ENCODE measurements at regions not wholly inside any gene's neighbourhood (a gene's known extent, or its start where the extent isn't known, plus 50 kb on each side); places are given as distances from the start of the nearest gene placed in this dataset.

- no peak for TF ChIP-seq NFIC (IDR thresholded peaks at IDR 0.05)
- no peak for TF ChIP-seq EP300 (IDR thresholded peaks at IDR 0.05; ENCODE audit: borderline replicate concordance)
- no peak for TF ChIP-seq USF1 (IDR thresholded peaks at IDR 0.05)
- no peak for TF ChIP-seq CREB1 (IDR thresholded peaks at IDR 0.05; ENCODE audit: low read depth)
- TF ChIP-seq TCF12 (IDR thresholded peaks at IDR 0.05; ENCODE audit: low read depth), result no peak
- no peak for TF ChIP-seq YY1 (IDR thresholded peaks at IDR 0.05; ENCODE audit: low read depth)
- no peak for TF ChIP-seq EGR1 (IDR thresholded peaks at IDR 0.05)
Measured at GRCh38 chr20:7389216-7389615, 551.0 kb downstream of the HAO1 start.

- no peak for TF ChIP-seq RAD21 (IDR thresholded peaks at IDR 0.05; ENCODE audit: low read depth)
- no peak for TF ChIP-seq TEAD4 (IDR thresholded peaks at IDR 0.05)
- TF ChIP-seq NFIC (IDR thresholded peaks at IDR 0.05), result no peak
- TF ChIP-seq TCF12 (IDR thresholded peaks at IDR 0.05; ENCODE audit: low read depth), result no peak
- TF ChIP-seq USF1 (IDR thresholded peaks at IDR 0.05), result no peak
- TF ChIP-seq TAF1 (IDR thresholded peaks at IDR 0.05; ENCODE audit: low read depth), result no peak
- TF ChIP-seq FOXM1 (IDR thresholded peaks at IDR 0.05; ENCODE audit: borderline replicate concordance, low read depth), result no peak
- no peak for TF ChIP-seq EP300 (IDR thresholded peaks at IDR 0.05; ENCODE audit: borderline replicate concordance)
- TF ChIP-seq CEBPB (IDR thresholded peaks at IDR 0.05), result no peak
- TF ChIP-seq ZBTB7A (IDR thresholded peaks at IDR 0.05; ENCODE audit: low read depth), result no peak
- no peak for TF ChIP-seq REST (IDR thresholded peaks at IDR 0.05; ENCODE audit: low read depth)
Measured at GRCh38 chr20:7392542-7393206, 547.6 kb downstream of the HAO1 start.

- no peak for TF ChIP-seq USF1 (IDR thresholded peaks at IDR 0.05)
Measured at GRCh38 chr20:7399114-7399513, 541.1 kb downstream of the HAO1 start.

- TF ChIP-seq NFIC (IDR thresholded peaks at IDR 0.05) (no peak), REST (IDR thresholded peaks at IDR 0.05; ENCODE audit: low read depth) (no peak), MAX (IDR thresholded peaks at IDR 0.05) (no peak), TAF1 (IDR thresholded peaks at IDR 0.05; ENCODE audit: low read depth) (no peak), YY1 (IDR thresholded peaks at IDR 0.05; ENCODE audit: low read depth) (no peak), ZBTB7A (IDR thresholded peaks at IDR 0.05; ENCODE audit: low read depth) (no peak), CEBPB (IDR thresholded peaks at IDR 0.05) (no peak), TCF12 (IDR thresholded peaks at IDR 0.05; ENCODE audit: low read depth) (no peak), FOXM1 (IDR thresholded peaks at IDR 0.05; ENCODE audit: borderline replicate concordance, low read depth) (no peak), EP300 (IDR thresholded peaks at IDR 0.05; ENCODE audit: borderline replicate concordance) (no peak), CREB1 (IDR thresholded peaks at IDR 0.05; ENCODE audit: low read depth) (no peak), USF1 (IDR thresholded peaks at IDR 0.05) (no peak), TEAD4 (IDR thresholded peaks at IDR 0.05) (no peak), RAD21 (IDR thresholded peaks at IDR 0.05; ENCODE audit: low read depth) (no peak), EGR1 (IDR thresholded peaks at IDR 0.05) (no peak)
Measured at GRCh38 chr20:7399575-7399974, 540.7 kb downstream of the HAO1 start.

- TF ChIP-seq USF1 (IDR thresholded peaks at IDR 0.05), result no peak
- no peak for TF ChIP-seq CREB1 (IDR thresholded peaks at IDR 0.05; ENCODE audit: low read depth)
- TF ChIP-seq TCF12 (IDR thresholded peaks at IDR 0.05; ENCODE audit: low read depth), result no peak
- no peak for TF ChIP-seq TAF1 (IDR thresholded peaks at IDR 0.05; ENCODE audit: low read depth)
- TF ChIP-seq ZBTB7A (IDR thresholded peaks at IDR 0.05; ENCODE audit: low read depth), result no peak
- TF ChIP-seq FOXM1 (IDR thresholded peaks at IDR 0.05; ENCODE audit: borderline replicate concordance, low read depth), result no peak
- TF ChIP-seq MAX (IDR thresholded peaks at IDR 0.05), result no peak
- TF ChIP-seq YY1 (IDR thresholded peaks at IDR 0.05; ENCODE audit: low read depth), result no peak
- TF ChIP-seq NFIC (IDR thresholded peaks at IDR 0.05), result no peak
- TF ChIP-seq CEBPB (IDR thresholded peaks at IDR 0.05), result no peak
- no peak for TF ChIP-seq REST (IDR thresholded peaks at IDR 0.05; ENCODE audit: low read depth)
- TF ChIP-seq TEAD4 (IDR thresholded peaks at IDR 0.05), result no peak
- no peak for TF ChIP-seq EP300 (IDR thresholded peaks at IDR 0.05; ENCODE audit: borderline replicate concordance)
- no peak for TF ChIP-seq RAD21 (IDR thresholded peaks at IDR 0.05; ENCODE audit: low read depth)
- TF ChIP-seq EGR1 (IDR thresholded peaks at IDR 0.05), result no peak
Measured at GRCh38 chr20:7406671-7407070, 533.6 kb downstream of the HAO1 start.
